OCI-LY7 (cell line): ENCODE measurements at regions not wholly inside any gene's neighbourhood (a gene's known extent, or its start where the extent isn't known, plus 50 kb on each side); places are given as distances from the start of the nearest gene placed in this dataset.

Experiments
- CTCF ChIP-seq: fragments of 200-600 bp; sonication (generic); conservative IDR thresholded peaks from 2 replicates; pipeline ENCODE4 v1.5.1; 2014; ENCODE audit warnings: mild to moderate bottlenecking, antibody characterized with exemption, low read length, moderate library complexity, mixed read lengths
- EZH2phosphoT487 ChIP-seq: fragments of 200-600 bp; sonication (generic); IDR thresholded peaks from 2 replicates; pipeline ENCODE4 v1.6.1; 2018; ENCODE audit warnings: low read depth, borderline replicate concordance, mild to moderate bottlenecking, mixed run types, antibody characterized with exemption, low read length, moderate library complexity, mixed read lengths

- no peak for TF ChIP-seq CTCF
- no peak for TF ChIP-seq EZH2phosphoT487
These were observed 465.5 kb upstream of the ATP2B1 start for GRCh38 chr12:90174198-90174510.
